Lower leg skin (tissue), 4 donors: ENCODE measurements at regions not wholly inside any gene's neighbourhood (a gene's known extent, or its start where the extent isn't known, plus 50 kb on each side); places are given as distances from the start of the nearest gene placed in this dataset.

ENCODE experiments used
- DNase-seq, 2 donors: peaks; one replicate each; pipeline ENCODE4 v3.0.0-alpha.2; 2019; ENCODE audit warnings: low spot score in 2 of 2
- H3K4me3 ChIP-seq: fragments of 200-600 bp; sonication (generic); 2 replicates; pipeline ENCODE4 v1.5.1; 2017; ENCODE audit warnings: mild to moderate bottlenecking, low read depth; ENCODE audit not compliant: poor library complexity, severe bottlenecking
- POLR2A ChIP-seq, 2 donors: fragments of 450-650 bp; IDR thresholded peaks; one replicate each; pipeline ENCODE4 v1.6.1; 2016 to 2017; ENCODE audit warnings: antibody characterized with exemption in 2 of 2, mild to moderate bottlenecking in 1 of 2, moderate library complexity in 1 of 2
- WGBS, 2 donors: methylation state at CpG; one replicate each; pipeline ENCODE4 v1.1.5; 2018; 5-methylcytosine and 5-hydroxymethylcytosine counted together
- intact Hi-C: fragments of 100-400 bp; cut with DNase I; formaldehyde crosslinking; loops from one replicate; pipeline ENCODE4 v1.15.0; 2023; ENCODE audit warnings: low total_unique reads
- TF ChIP-seq, protein P1 (sequence below), 3 donors: fragments of 450-650 bp; IDR thresholded peaks; one replicate each; pipeline ENCODE4 v1.5.1; 2016; ENCODE audit warnings: antibody characterized with exemption in 3 of 3, mild to moderate bottlenecking in 3 of 3, moderate library complexity in 2 of 3

GRCh38 chr1:81430236-81430938 lies 370.3 kb upstream of the ADGRL2 start:
- no peak overlapping the region for H3K4me3 ChIP-seq
- WGBS, 2 donors: 17 to 21% methylated on average over 1 of the region's 1 CpG
- intact Hi-C loops: no loop called here
- DNase-seq: no peak
- TF ChIP-seq, protein P1, sequence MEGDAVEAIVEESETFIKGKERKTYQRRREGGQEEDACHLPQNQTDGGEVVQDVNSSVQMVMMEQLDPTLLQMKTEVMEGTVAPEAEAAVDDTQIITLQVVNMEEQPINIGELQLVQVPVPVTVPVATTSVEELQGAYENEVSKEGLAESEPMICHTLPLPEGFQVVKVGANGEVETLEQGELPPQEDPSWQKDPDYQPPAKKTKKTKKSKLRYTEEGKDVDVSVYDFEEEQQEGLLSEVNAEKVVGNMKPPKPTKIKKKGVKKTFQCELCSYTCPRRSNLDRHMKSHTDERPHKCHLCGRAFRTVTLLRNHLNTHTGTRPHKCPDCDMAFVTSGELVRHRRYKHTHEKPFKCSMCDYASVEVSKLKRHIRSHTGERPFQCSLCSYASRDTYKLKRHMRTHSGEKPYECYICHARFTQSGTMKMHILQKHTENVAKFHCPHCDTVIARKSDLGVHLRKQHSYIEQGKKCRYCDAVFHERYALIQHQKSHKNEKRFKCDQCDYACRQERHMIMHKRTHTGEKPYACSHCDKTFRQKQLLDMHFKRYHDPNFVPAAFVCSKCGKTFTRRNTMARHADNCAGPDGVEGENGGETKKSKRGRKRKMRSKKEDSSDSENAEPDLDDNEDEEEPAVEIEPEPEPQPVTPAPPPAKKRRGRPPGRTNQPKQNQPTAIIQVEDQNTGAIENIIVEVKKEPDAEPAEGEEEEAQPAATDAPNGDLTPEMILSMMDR (IDR thresholded peaks at IDR 0.05): no peak
- TF ChIP-seq POLR2A (IDR thresholded peaks at IDR 0.05): no peak

DNA sequence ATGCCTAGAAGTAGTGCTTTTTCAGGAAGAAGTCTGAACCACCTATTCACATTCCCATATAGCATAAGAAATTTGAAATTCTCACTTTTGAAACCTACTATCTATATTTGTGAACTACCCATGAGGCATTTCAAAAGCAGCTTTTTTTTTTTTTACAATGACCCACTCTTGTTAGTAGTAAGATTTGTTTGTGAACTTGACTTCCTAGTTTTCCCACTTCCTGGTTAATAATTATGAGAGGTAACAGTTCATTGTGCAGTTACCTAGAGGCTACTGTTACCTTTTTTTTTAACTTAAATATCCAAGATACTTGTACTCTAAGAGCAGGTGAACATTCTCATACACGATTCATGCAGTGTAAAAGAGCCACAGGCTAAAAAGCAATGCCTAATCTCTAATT lies 371.7 kb upstream of the ADGRL2 start:
- no peak for DNase-seq
- no peak overlapping the region for H3K4me3 ChIP-seq
- WGBS, 2 donors: 62 to 67% methylated on average over 1 of the region's 1 CpG
- intact Hi-C loops: no loop called here
- no peak for TF ChIP-seq POLR2A (IDR thresholded peaks at IDR 0.05)
- TF ChIP-seq, protein P1 (IDR thresholded peaks at IDR 0.05): no peak

DNA sequence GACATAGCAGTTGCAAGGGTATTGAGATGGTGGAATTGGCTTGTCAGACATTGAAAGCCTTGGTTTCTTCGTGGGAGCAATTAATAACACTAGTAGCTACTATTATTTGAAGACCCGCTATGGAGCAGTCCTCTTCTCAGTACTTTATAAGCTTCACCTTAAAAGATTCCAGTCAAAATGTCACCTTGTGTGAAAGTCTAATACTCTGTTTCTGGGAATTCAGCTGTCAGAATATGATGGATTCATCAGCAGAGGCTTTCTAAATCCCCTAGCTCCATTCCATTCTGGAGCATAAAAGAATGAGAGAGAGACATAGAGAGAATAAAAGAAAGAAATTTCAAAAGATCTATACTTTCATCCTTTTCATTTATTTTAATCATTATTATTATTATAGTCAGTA lies 375.9 kb upstream of the ADGRL2 start:
- DNase-seq: no peak
- WGBS, 2 donors: 93 to 96% methylated on average over 2 of the region's 2 CpGs
- H3K4me3 ChIP-seq: no peak overlapping the region
- TF ChIP-seq, protein P1 (IDR thresholded peaks at IDR 0.05): no peak
- no peak for TF ChIP-seq POLR2A (IDR thresholded peaks at IDR 0.05)
- intact Hi-C loops: no loop called here

DNA sequence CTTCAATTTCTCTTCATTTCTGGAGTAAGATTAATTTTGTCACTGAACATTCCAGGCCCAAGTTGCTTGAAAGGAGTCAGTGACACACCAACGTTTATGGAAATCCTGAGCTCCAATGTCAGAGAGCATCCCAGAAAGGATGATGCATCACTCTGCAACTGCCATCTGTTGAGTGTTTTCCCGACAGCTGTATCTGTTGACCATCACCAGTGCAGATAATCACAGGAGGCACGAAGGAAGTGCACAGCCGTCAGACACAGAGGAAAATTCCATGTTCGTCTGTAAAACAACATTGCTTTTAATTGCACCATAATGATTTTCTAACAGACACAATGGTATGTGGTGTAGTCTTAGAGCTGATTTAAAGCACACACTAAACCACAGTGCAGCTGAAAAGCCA lies 376.7 kb upstream of the ADGRL2 start:
- no peak for TF ChIP-seq POLR2A (IDR thresholded peaks at IDR 0.05)
- TF ChIP-seq, protein P1 (IDR thresholded peaks at IDR 0.05): no peak
- 54 to 61% methylated on average over 5 of the region's 5 CpGs for WGBS, 2 donors
- H3K4me3 ChIP-seq: no peak overlapping the region
- intact Hi-C loops: no loop called here
- no peak for DNase-seq

DNA sequence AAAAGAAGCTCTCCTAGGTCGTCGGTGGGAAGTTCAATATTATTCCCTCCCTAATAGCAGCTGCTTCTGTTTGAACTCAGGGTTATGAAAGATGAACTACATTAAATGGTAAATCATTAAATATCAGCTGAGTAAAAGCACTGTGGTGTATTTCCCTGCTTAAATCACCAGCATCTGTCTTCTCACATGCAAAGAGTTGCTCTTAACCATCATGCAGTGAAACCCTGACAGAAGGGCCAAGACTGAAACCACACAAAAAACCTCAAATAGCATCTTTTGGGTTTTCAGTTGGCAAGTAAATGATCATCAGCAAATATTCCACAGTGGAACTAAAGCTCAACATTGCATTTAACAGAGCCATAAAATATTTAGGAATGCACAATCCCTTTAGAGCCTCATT lies 380.0 kb upstream of the ADGRL2 start:
- H3K4me3 ChIP-seq: no peak overlapping the region
- 70 to 86% methylated on average over 2 of the region's 2 CpGs for WGBS, 2 donors
- no peak for TF ChIP-seq POLR2A (IDR thresholded peaks at IDR 0.05)
- TF ChIP-seq, protein P1 (IDR thresholded peaks at IDR 0.05): no peak

DNA sequence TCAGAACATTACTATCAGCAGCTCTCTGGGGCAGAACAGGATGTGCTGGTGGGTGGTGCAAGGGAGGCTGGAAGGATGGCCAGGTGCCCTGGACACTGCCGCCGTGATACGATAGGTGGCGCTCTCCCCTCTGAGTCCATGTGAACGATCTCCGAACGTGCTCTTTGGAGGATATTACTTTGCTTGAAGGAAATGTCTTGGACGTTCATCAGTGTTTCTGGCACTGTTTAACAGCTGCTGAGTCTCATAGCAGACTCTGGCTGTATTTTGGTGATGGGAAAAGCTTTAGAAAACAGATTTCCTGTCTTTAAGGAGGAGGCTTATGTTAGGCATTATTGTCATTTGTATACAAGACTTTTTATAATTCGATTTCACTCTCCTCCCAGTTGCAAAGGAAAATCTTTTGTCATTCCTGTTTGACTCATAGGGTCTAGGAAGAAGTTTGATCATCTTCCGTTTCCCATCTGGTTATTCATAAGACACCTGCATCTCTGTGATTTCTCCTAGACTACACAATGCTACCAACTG lies 386.2 kb upstream of the ADGRL2 start:
- TF ChIP-seq POLR2A (IDR thresholded peaks at IDR 0.05): no peak
- TF ChIP-seq, protein P1 (IDR thresholded peaks at IDR 0.05): peak in 1 of 3 donors; percentile 23
- intact Hi-C loops: no loop called here
- H3K4me3 ChIP-seq: no peak overlapping the region
- 25 to 29% methylated on average over 10 of the region's 10 CpGs for WGBS, 2 donors
- peak; percentile 60 to 95 for DNase-seq

More for the DNA sequence above, 380.0 kb upstream of the ADGRL2 start:
- DNase-seq: no peak
- intact Hi-C loops: no loop called here
